Subcutaneous abdominal adipose tissue (tissue), 5 donors: ENCODE measurements at regions not wholly inside any gene's neighbourhood (a gene's known extent, or its start where the extent isn't known, plus 50 kb on each side); places are given as distances from the start of the nearest gene placed in this dataset.
A peak's percentile ranks its signal among the peaks of the same experiment; 100 is the strongest.
"Not testable (repeated sequence)": the region's sequence is repeated elsewhere in the genome, so short reads cannot be mapped to it uniquely, and the experiment has no call there.

ENCODE experiments used
- H3K27ac ChIP-seq: one replicate; pipeline ENCODE4 v1.7.0; 2013; ENCODE audit warnings: low read depth, mild to moderate bottlenecking, inconsistent platforms, low read length, moderate library complexity
- H3K27me3 ChIP-seq, 5 donors: one replicate each; pipeline ENCODE4 v1.7.0; 2013; ENCODE audit warnings: low read length in 5 of 5, inconsistent platforms in 1 of 5; ENCODE audit not compliant: control insufficient read depth in 5 of 5, insufficient read depth in 4 of 5
- H3K36me3 ChIP-seq, 5 donors: one replicate each; pipeline ENCODE4 v1.7.0; 2013; ENCODE audit warnings: low read length in 5 of 5; ENCODE audit not compliant: control insufficient read depth in 5 of 5, insufficient read depth in 5 of 5
- H3K4me1 ChIP-seq, 5 donors: one replicate each; pipeline ENCODE4 v1.7.0; 2013; ENCODE audit warnings: low read length in 5 of 5, mild to moderate bottlenecking in 3 of 5, moderate library complexity in 1 of 5; ENCODE audit not compliant: control insufficient read depth in 5 of 5, insufficient read depth in 5 of 5
- H3K4me3 ChIP-seq, 5 donors: one replicate each; pipeline ENCODE4 v1.7.0; 2013; ENCODE audit warnings: low read length in 5 of 5, low read depth in 1 of 5
- H3K9ac ChIP-seq, 5 donors: one replicate each; pipeline ENCODE4 v1.7.0; 2013; ENCODE audit warnings: low read length in 5 of 5, mild to moderate bottlenecking in 4 of 5, moderate library complexity in 3 of 5
- H3K9me3 ChIP-seq, 5 donors: one replicate each; pipeline ENCODE4 v1.7.0; 2013; ENCODE audit warnings: low read length in 5 of 5; ENCODE audit not compliant: control insufficient read depth in 5 of 5
- donor health status: healthy.
- donor health status: healthy.
- donor health status: healthy.
- donor health status: healthy.
- donor health status: healthy.

DNA sequence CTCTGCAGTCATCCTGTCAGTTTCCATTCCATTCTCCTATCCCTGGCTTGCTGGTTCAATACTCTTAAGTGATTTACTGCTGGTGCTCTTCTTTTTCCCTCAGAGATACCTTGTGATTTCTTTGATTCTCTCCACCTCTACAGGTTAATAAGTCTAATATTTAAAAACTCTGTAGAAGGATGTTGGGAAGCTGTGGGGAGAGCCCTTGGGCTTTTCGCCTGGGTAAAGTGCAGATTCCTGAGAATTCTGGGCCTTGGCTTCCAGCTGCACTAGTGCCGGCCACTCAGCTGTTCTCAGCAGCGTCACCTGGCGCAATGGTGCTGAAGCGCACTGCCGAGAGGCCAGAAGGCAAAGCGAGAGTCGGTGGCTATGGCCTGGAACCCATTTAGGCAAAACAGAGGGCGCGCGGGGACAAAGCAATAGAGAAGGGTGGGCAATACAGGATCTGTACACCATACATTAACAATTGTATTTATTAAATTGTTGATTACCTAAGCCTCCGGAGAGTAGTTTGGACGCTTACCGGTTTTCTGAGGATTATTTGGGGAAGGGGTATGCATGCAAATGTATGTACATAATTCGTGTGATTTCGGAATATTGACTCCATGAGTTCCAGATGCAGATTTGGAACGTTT, 130.3 kb downstream of the PPIAL4A start:
- H3K36me3 ChIP-seq, H3K4me1 ChIP-seq, H3K9ac ChIP-seq, H3K27me3 ChIP-seq, H3K27ac ChIP-seq, H3K4me3 ChIP-seq, H3K9me3 ChIP-seq: not testable (repeated sequence)

DNA sequence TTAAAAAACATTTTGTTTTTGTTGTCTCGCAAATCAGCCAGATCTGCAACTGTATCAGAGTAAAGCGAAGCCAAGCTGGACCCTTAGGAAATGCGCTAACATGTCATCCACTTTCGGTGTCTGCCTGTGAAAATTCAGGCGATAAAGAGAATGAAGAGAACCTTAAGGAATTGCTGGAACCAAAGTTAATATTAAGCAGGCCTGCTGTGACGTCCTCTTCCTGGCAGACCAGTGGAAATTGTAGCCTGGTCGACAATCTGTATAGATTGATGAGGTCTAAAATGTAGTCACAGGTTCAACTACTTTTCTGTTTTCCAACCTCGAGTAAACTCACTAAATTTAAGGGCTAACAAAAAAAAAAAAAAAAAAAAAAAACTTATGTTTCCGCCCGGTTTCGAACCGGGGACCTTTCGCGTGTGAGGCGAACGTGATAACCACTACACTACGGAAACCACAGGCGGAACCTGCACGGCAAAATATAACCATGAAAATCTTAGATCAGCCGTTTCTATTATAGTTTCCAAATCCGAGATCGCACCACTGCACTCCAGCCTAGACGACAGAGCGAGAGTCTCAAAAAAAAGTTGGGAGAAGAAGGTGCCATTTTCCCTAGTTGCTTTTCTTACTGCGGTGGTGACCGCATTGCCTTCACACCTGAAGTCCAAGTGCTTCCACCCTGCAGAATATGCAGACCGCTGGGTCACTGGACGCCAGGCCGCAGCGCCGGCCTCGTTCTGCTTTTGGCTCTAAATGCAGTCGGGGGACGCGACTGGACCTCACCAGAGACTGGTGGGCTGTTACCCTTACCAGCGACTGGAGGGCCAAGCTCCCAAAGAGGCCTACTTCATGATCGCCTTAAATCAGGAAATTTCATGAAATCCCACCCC, 131.0 kb downstream of the PPIAL4A start:
- H3K4me3 ChIP-seq, result peak overlapping the region; percentile 37 to 68 (median 52)
- not testable (repeated sequence) for H3K27ac ChIP-seq

GRCh38 chr1:121021716-121022115, 132.1 kb downstream of the PPIAL4A start:
- H3K4me3 ChIP-seq, result peak overlapping the region in 1 of 5 donors; percentile 29
- H3K27me3 ChIP-seq, result not testable (repeated sequence)

More for the DNA sequence above, 131.0 kb downstream of the PPIAL4A start:
- not testable (repeated sequence) for H3K9ac ChIP-seq, H3K27me3 ChIP-seq, H3K9me3 ChIP-seq, H3K4me1 ChIP-seq, H3K36me3 ChIP-seq

GRCh38 chr1:121032878-121033494, 143.4 kb downstream of the PPIAL4A start:
- not testable (repeated sequence) for H3K9ac ChIP-seq, H3K36me3 ChIP-seq, H3K27me3 ChIP-seq, H3K9me3 ChIP-seq, H3K4me3 ChIP-seq, H3K4me1 ChIP-seq, H3K27ac ChIP-seq

More at GRCh38 chr1:121021716-121022115, 132.1 kb downstream of the PPIAL4A start:
- not testable (repeated sequence) for H3K36me3 ChIP-seq, H3K4me1 ChIP-seq, H3K27ac ChIP-seq, H3K9me3 ChIP-seq, H3K9ac ChIP-seq

DNA sequence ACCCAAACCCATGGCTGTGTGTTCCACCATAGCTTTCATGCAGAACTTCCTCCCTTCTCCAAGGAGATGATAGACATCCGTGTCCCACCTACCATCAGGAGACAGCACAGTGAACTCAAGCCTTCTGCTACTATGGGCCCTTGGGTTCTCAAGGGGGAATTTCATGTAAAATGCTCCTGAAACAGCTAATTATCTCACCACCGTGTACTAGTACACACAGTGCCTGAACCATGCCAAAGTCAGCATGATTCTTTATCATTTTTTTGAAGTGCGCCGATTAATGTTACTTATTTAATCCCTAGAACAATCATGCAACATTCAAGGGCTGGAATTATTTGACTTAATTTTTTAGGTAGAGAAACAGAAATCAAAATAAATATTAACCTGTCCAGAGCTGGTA, 147.2 kb downstream of the PPIAL4A start:
- not testable (repeated sequence) for H3K27me3 ChIP-seq

DNA sequence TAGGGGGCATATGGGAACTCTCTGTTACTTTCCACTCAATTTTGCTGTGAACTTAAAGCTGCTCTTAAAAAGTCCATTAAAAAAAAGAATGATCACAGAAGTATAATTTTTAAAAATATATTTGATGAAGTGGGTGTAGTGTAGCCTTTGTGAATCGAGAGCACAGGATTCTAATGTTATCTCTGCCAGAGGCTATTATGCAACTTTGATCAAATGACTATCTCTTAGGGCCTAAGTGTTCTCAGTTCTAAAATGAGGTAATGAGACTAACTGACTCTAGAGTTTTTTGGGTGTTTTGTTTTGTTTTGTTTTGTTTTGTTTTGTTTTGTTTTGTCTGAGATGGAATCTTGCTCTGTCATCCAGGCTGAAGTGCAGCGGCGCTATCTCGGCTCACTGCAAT, 143.2 kb downstream of the FAM72B start:
- H3K36me3 ChIP-seq, H3K9ac ChIP-seq, H3K27me3 ChIP-seq, H3K27ac ChIP-seq, H3K4me3 ChIP-seq, H3K4me1 ChIP-seq, H3K9me3 ChIP-seq: not testable (repeated sequence)

More for the DNA sequence above, 147.2 kb downstream of the PPIAL4A start:
- H3K9me3 ChIP-seq, H3K27ac ChIP-seq, H3K4me3 ChIP-seq, H3K4me1 ChIP-seq, H3K36me3 ChIP-seq, H3K9ac ChIP-seq: not testable (repeated sequence)

DNA sequence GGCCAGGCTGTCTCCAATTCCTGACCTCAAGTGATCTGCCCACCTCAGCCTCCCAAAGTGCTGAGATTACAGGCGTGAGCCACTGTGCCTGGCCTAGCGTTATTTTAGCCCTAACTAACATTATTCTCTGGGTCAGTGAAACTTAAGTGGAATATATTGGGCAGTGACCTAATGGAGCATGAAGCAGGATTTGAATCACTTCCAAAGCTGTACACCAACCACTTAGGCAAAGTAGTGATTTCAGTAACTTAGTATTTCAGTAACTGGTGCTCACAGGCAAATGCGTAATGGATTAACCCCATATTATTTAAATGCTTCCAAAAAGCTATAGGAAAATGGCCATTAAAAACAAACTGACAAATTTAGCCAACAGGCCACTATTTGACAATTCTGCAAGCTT, 142.6 kb downstream of the FAM72B start:
- not testable (repeated sequence) for H3K27me3 ChIP-seq

DNA sequence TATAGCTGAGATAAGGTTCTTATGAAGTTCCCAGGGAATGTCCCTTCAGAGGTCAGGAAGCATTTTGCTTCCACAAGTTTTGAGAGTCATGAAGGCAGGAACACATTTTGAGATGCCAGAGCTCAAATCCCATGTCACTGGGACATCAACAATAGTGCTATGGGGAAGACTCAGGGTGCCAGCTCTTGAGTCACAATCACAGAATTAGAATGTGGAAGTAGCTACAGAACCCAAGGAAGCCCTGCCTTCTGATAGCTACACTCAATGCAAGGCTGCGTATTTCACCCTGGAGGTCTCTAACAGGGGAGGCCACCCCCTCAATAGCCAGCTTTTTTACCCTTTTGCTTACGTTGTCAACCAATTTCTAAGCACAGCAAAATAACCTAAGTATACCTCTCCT, 141.3 kb downstream of the FAM72B start:
- not testable (repeated sequence) for H3K36me3 ChIP-seq, H3K9ac ChIP-seq, H3K4me1 ChIP-seq, H3K4me3 ChIP-seq, H3K27ac ChIP-seq, H3K9me3 ChIP-seq, H3K27me3 ChIP-seq

More for the DNA sequence above, 142.6 kb downstream of the FAM72B start:
- H3K9me3 ChIP-seq, H3K4me3 ChIP-seq, H3K9ac ChIP-seq, H3K36me3 ChIP-seq, H3K27ac ChIP-seq, H3K4me1 ChIP-seq: not testable (repeated sequence)

- not testable (repeated sequence) for H3K9me3 ChIP-seq, H3K4me1 ChIP-seq, H3K36me3 ChIP-seq, H3K4me3 ChIP-seq, H3K27me3 ChIP-seq, H3K27ac ChIP-seq, H3K9ac ChIP-seq
Measured at GRCh38 chr1:121048293-121048752, 135.8 kb downstream of the FAM72B start.

DNA sequence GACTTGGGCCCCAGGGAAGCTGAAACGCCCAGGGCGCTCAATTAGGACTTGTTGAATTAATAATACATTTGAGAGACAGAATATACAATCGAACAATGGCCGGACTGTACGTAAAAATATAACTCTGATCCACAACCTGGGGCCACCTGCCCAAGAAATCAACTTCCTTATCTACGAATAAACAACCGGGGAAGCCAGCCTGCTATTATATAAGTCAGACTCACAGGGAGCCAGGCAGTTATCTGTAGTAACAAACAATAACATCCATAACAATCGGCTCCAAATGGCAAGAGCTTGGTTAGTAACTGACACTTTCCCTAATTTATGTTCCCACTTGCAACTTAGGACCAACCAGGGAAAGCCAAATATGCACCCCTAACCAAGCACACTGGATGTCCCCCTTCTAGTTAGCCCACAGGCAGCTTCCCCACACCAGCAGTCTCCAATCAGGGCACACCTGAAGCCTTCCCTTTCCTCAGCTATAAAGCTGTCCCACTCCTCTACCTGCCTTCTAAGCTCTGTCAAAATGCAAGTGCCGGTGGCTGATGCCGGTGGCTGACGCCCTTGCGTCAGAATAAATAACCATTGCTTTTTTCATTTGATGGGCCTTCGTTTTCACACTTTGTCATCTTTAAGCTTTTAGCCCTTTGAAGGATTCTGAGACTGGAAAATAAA, 135.2 kb downstream of the FAM72B start:
- not testable (repeated sequence) for H3K36me3 ChIP-seq, H3K4me3 ChIP-seq, H3K27me3 ChIP-seq, H3K9me3 ChIP-seq, H3K4me1 ChIP-seq, H3K9ac ChIP-seq, H3K27ac ChIP-seq
